KMS-11 (cell line): ENCODE measurements at regions not wholly inside any gene's neighbourhood (a gene's known extent, or its start where the extent isn't known, plus 50 kb on each side); places are given as distances from the start of the nearest gene placed in this dataset.

Experiments
- H2AFZ ChIP-seq: fragments of 200-600 bp; sonication (generic); 2 replicates; pipeline ENCODE4 v1.6.1; 2016; ENCODE audit warnings: antibody characterized with exemption, mixed run types, low read depth
- H3K27ac ChIP-seq: fragments of 200-600 bp; sonication (generic); 2 replicates; pipeline ENCODE4 v1.6.1; 2016; ENCODE audit warnings: mild to moderate bottlenecking, mixed run types
- H3K27me3 ChIP-seq: fragments of 200-600 bp; sonication (generic); 2 replicates; pipeline ENCODE4 v1.6.1; 2017; ENCODE audit warnings: mild to moderate bottlenecking, low read depth, mixed run types, moderate library complexity; ENCODE audit not compliant: insufficient read depth
- H3K36me3 ChIP-seq: fragments of 200-600 bp; sonication (generic); 2 replicates; pipeline ENCODE4 v1.6.1; 2017; ENCODE audit warnings: mild to moderate bottlenecking, mixed run types; ENCODE audit not compliant: insufficient read depth
- H3K4me1 ChIP-seq: fragments of 200-600 bp; sonication (generic); 2 replicates; pipeline ENCODE4 v1.6.1; 2016; ENCODE audit warnings: mild to moderate bottlenecking, low read depth, mixed run types; ENCODE audit not compliant: poor library complexity, severe bottlenecking
- H3K4me2 ChIP-seq: fragments of 200-600 bp; sonication (generic); 2 replicates; pipeline ENCODE4 v1.7.0; 2016; ENCODE audit warnings: mild to moderate bottlenecking, mixed run types
- H3K4me3 ChIP-seq: fragments of 200-600 bp; sonication (generic); IDR thresholded peaks from 2 replicates; pipeline ENCODE4 v1.6.1; 2017; ENCODE audit warnings: low read depth, low read length, mixed read lengths; ENCODE audit not compliant: insufficient read depth
- H3K79me2 ChIP-seq: fragments of 200-600 bp; sonication (generic); 2 replicates; pipeline ENCODE4 v1.6.1; 2016; ENCODE audit warnings: low read depth, mixed run types; ENCODE audit not compliant: insufficient read depth
- H3K9ac ChIP-seq: fragments of 200-600 bp; sonication (generic); 2 replicates; pipeline ENCODE4 v1.6.1; 2016; ENCODE audit warnings: mild to moderate bottlenecking, mixed run types
- H4K20me1 ChIP-seq: fragments of 200-600 bp; sonication (generic); 2 replicates; pipeline ENCODE4 v1.6.1; 2016; ENCODE audit warnings: mild to moderate bottlenecking, mixed run types; ENCODE audit not compliant: insufficient read depth
- CTCF ChIP-seq: fragments of 200-600 bp; sonication (generic); conservative IDR thresholded peaks from 2 replicates; pipeline ENCODE4 v1.6.1; 2017; ENCODE audit warnings: low read depth, mild to moderate bottlenecking, antibody characterized with exemption, low read length, moderate library complexity, mixed read lengths

DNA sequence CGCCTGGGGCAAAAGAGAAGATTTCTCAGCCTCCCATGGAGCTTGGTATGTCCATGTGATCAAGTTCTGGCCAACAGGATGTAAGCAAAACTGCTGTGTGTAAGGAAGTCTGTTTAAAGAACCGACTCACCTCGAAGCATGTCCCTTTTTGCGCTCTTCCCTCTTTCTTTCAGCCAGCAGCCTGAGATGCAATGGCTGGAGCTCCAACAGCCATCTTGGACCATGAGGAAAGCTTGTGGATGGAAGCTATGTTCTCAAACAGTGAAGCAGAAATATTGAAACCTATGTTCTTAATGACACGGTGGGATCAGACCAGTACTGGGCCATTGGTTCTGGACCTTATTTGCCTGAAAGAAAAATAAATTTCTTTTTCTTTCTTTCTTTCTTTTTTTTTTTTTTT, 82.3 kb upstream of the SLC24A4 start:
- Histone ChIP-seq H3K4me1 (no peaks in the 10 kb centered on the region), H3K79me2 (no peaks in the 10 kb centered on the region)

DNA sequence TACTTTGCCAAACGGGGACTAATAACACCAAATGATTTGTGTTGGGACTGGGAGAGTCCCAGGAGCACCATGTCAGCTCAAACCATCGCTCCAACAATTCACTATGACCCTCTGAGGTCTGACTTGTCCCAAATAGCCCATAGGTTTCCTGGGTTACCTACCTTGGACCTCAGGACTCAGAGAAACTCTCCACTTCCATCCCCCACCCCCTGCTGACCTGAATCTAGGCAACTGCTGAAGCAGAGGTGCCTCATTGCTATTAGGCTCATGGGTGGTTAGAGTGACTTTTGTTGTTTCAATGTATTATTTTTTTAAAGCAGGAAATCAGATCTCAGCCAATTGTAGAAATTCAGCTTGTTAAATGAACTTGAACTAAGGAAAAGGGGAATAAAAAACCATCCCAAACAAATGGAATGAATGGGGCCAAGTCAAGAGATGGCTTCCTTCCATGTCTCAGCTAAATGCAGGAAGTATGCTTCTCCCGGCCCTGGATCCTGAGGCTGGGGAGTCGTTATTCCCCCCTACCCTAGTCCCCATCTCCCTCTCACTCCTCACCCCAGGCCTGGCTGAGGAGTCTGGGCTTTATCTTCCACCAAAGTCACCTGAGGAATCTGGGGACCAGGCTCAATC, 80.9 kb upstream of the SLC24A4 start:
- TF ChIP-seq CTCF: no peak
- Histone ChIP-seq H3K9ac (no peak overlapping the region), H3K36me3 (no peaks in the 10 kb centered on the region), H3K4me1 (no peaks in the 10 kb centered on the region), H3K27ac (no peak overlapping the region), H4K20me1 (no peaks in the 10 kb centered on the region), H2AFZ (no peak overlapping the region), H3K79me2 (no peaks in the 10 kb centered on the region), H3K4me2 (no peak overlapping the region), H3K27me3 (no peaks in the 10 kb centered on the region), H3K4me3 (no peak overlapping the region)

More for the DNA sequence above, 82.3 kb upstream of the SLC24A4 start:
- Histone ChIP-seq H2AFZ (no peak overlapping the region), H4K20me1 (no peaks in the 10 kb centered on the region), H3K27me3 (no peaks in the 10 kb centered on the region), H3K9ac (no peak overlapping the region), H3K4me2 (no peak overlapping the region), H3K27ac (no peak overlapping the region), H3K36me3 (no peaks in the 10 kb centered on the region), H3K4me3 (no peak overlapping the region)
- TF ChIP-seq CTCF: no peak

GRCh38 chr14:92244805-92245204, 78.2 kb upstream of the SLC24A4 start:
- Histone ChIP-seq H3K27ac (no peak overlapping the region), H3K4me2 (no peak overlapping the region), H4K20me1 (no peaks in the 10 kb centered on the region), H3K4me3 (no peak overlapping the region), H2AFZ (no peak overlapping the region), H3K79me2 (no peaks in the 10 kb centered on the region), H3K4me1 (no peaks in the 10 kb centered on the region), H3K36me3 (no peaks in the 10 kb centered on the region), H3K27me3 (no peaks in the 10 kb centered on the region), H3K9ac (no peak overlapping the region)
- no peak for TF ChIP-seq CTCF

DNA sequence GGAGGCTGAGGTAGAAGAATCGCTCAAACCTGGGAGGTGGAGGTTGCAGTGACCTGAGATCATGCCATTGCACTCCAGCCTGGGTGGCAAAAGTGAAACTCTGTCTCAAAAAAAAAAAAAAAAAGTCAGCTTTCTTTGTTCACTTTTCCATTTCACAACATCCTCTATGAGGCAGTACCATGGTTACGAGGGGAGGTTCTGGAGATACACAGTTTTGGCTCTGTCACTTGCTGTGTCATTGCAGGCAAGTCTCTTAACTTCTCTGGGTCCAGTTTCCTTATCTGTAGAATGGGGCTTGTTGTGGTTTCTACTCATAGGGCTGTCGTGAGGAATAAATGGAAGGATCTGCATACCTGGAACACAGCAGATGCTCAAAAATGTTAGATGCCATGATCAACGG, 75.6 kb upstream of the SLC24A4 start:
- no peaks in the 10 kb centered on the region for H3K79me2 ChIP-seq
- no peaks in the 10 kb centered on the region for H3K27me3 ChIP-seq
- H3K9ac ChIP-seq: no peak overlapping the region
- no peak overlapping the region for H2AFZ ChIP-seq
- H3K27ac ChIP-seq: no peak overlapping the region
- no peaks in the 10 kb centered on the region for H3K36me3 ChIP-seq
- no peaks in the 10 kb centered on the region for H4K20me1 ChIP-seq
- no peak overlapping the region for H3K4me3 ChIP-seq
- no peak overlapping the region for H3K4me2 ChIP-seq
- no peaks in the 10 kb centered on the region for H3K4me1 ChIP-seq
- no peak for TF ChIP-seq CTCF
